ENCODE measurements at regions not wholly inside any gene's neighbourhood (a gene's known extent, or its start where the extent isn't known, plus 50 kb on each side); places are given as distances from the start of the nearest gene placed in this dataset.

- DNase-seq: no peak
- Histone ChIP-seq H3K27me3 (no peaks in the 10 kb centered on the region), H3K9me3 (no peaks in the 10 kb centered on the region), H3K4me3 (no peak overlapping the region), H3K36me3 (no peaks in the 10 kb centered on the region), H3K4me1 (no peaks in the 10 kb centered on the region), H3K27ac (peak overlapping the region in 2 of 4 donors; percentile 24 to 48)
- no peak for ATAC-seq (ENCODE audit: low FRiP score in 2 of 2)
- WGBS, 2 donors: 83 to 84% methylated on average over 7 of the region's 7 CpGs
- TF ChIP-seq, protein P1, sequence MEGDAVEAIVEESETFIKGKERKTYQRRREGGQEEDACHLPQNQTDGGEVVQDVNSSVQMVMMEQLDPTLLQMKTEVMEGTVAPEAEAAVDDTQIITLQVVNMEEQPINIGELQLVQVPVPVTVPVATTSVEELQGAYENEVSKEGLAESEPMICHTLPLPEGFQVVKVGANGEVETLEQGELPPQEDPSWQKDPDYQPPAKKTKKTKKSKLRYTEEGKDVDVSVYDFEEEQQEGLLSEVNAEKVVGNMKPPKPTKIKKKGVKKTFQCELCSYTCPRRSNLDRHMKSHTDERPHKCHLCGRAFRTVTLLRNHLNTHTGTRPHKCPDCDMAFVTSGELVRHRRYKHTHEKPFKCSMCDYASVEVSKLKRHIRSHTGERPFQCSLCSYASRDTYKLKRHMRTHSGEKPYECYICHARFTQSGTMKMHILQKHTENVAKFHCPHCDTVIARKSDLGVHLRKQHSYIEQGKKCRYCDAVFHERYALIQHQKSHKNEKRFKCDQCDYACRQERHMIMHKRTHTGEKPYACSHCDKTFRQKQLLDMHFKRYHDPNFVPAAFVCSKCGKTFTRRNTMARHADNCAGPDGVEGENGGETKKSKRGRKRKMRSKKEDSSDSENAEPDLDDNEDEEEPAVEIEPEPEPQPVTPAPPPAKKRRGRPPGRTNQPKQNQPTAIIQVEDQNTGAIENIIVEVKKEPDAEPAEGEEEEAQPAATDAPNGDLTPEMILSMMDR (IDR thresholded peaks at IDR 0.05): no peak
- TF ChIP-seq POLR2AphosphoS5 (IDR thresholded peaks at IDR 0.05): no peak
- no peak for TF ChIP-seq EP300 (IDR thresholded peaks at IDR 0.05)
- TF ChIP-seq POLR2A (IDR thresholded peaks at IDR 0.05): no peak
These were observed 189.3 kb downstream of the FAT3 start for GRCh38 chr11:92413757-92414513.

GRCh38 chr11:92416971-92417725, 192.5 kb downstream of the FAT3 start:
- Histone ChIP-seq H3K27ac (no peak overlapping the region), H3K36me3 (no peaks in the 10 kb centered on the region), H3K4me3 (no peak overlapping the region), H3K4me1 (no peaks in the 10 kb centered on the region), H3K9me3 (no peaks in the 10 kb centered on the region), H3K27me3 (no peaks in the 10 kb centered on the region)
- TF ChIP-seq, protein P1 (IDR thresholded peaks at IDR 0.05): no peak
- TF ChIP-seq EP300 (IDR thresholded peaks at IDR 0.05): no peak
- no peak for TF ChIP-seq POLR2A (IDR thresholded peaks at IDR 0.05)
- no peak for TF ChIP-seq POLR2AphosphoS5 (IDR thresholded peaks at IDR 0.05)
- DNase-seq (no peak), ATAC-seq (ENCODE audit: low FRiP score in 2 of 2) (no peak)
- WGBS, 2 donors: 67 to 84% methylated on average over 1 of the region's 1 CpG

- Histone ChIP-seq H3K4me3 (no peak overlapping the region), H3K27me3 (no peaks in the 10 kb centered on the region), H3K36me3 (no peaks in the 10 kb centered on the region), H3K27ac (no peak overlapping the region), H3K4me1 (no peaks in the 10 kb centered on the region), H3K9me3 (no peaks in the 10 kb centered on the region)
- DNase-seq: no peak
- WGBS, 2 donors: 76 to 82% methylated on average over 6 of the region's 6 CpGs
- TF ChIP-seq POLR2AphosphoS5 (IDR thresholded peaks at IDR 0.05) (no peak), POLR2A (IDR thresholded peaks at IDR 0.05) (no peak), EP300 (IDR thresholded peaks at IDR 0.05) (no peak)
- TF ChIP-seq, protein P1 (IDR thresholded peaks at IDR 0.05): no peak
- no peak for ATAC-seq (ENCODE audit: low FRiP score in 2 of 2)
These were observed 198.8 kb downstream of the FAT3 start for GRCh38 chr11:92423115-92424034.

- H3K27me3 ChIP-seq: no peaks in the 10 kb centered on the region
- H3K4me1 ChIP-seq: no peaks in the 10 kb centered on the region
- no peaks in the 10 kb centered on the region for H3K36me3 ChIP-seq
- no peaks in the 10 kb centered on the region for H3K9me3 ChIP-seq
- no peak for DNase-seq
- TF ChIP-seq, protein P1 (IDR thresholded peaks at IDR 0.05): no peak
- TF ChIP-seq POLR2A (IDR thresholded peaks at IDR 0.05) (no peak), POLR2AphosphoS5 (IDR thresholded peaks at IDR 0.05) (no peak), EP300 (IDR thresholded peaks at IDR 0.05) (no peak)
- no peak overlapping the region for H3K27ac ChIP-seq
- no peak for ATAC-seq (ENCODE audit: low FRiP score in 2 of 2)
- H3K4me3 ChIP-seq: no peak overlapping the region
These were observed 199.7 kb downstream of the FAT3 start for GRCh38 chr11:92424281-92424680.

Measured in upper lobe of left lung (tissue), 6 donors.